K562 (cell line): ENCODE measurements at regions not wholly inside any gene's neighbourhood (a gene's known extent, or its start where the extent isn't known, plus 50 kb on each side); places are given as distances from the start of the nearest gene placed in this dataset.

ENCODE experiments used
- ATAC-seq: fragments of 200-7000 bp; cut with Tn5 transposase; 3 replicates; pipeline ENCODE4 v1.9.1; 2020; ENCODE audit warnings: moderate library complexity
- BruUV-seq: library from RNA; stranded (reverse); fragments of 400-500 nt; replicated peaks from 2 replicates; lab custom pipeline; 2021; lab: Mats Ljungman, UMichigan
- CTCF ChIA-PET: fragments of 300-600 bp; formaldehyde crosslinking; extraction: SDS; loops from one replicate; lab custom pipeline; 2021; ENCODE audit warnings: low intra/inter-chr PET ratio; lab: Yijun Ruan, JAX
- POLR2A ChIA-PET: fragments of 300-600, 350-650 bp; sonication (Branson Sonifier 250); formaldehyde crosslinking; extraction: SDS; loops from one replicate; lab custom pipeline; 2021; ENCODE audit warnings: antibody characterized with exemption, inconsistent platforms; lab: Yijun Ruan, JAX
- DNase-seq, 4 experiments: peaks; one replicate each; pipeline versions ENCODE4 v3.0.0 to v3.0.0-alpha.2; 2011 to 2018; ENCODE audit warnings: low spot score in 3 of 4, mixed read lengths in 3 of 4; ENCODE audit errors: extremely low read depth in 1 of 4
- FAIRE-seq: peaks from 2 replicates; lab custom pipeline; 2011; peaks lifted over from hg19 to GRCh38; lab: Jason Lieb, UNC
- H2AFZ ChIP-seq: 2 replicates; pipeline ENCODE4 v1.6.0; 2011; ENCODE audit warnings: low read depth, low read length, control low read depth, inconsistent platforms
- H3K27ac ChIP-seq: fragments of 200-600 bp; 3 replicates; pipeline ENCODE4 v1.8.0; 2011; ENCODE audit warnings: low read depth, mild to moderate bottlenecking, control low read depth, inconsistent platforms, low read length, moderate library complexity, mixed read lengths; ENCODE audit errors: extremely low read depth
- H3K27me3 ChIP-seq, 2 experiments: fragments of 300-600 bp in 1 of 2; 2 replicates in 1 of 2; 3 replicates in 1 of 2; pipeline versions ENCODE4 v1.6.0 to v1.8.0; 2011; ENCODE audit warnings: inconsistent platforms in 2 of 2, low read length in 2 of 2, mild to moderate bottlenecking in 1 of 2, mixed read lengths in 1 of 2, moderate library complexity in 1 of 2; ENCODE audit not compliant: control insufficient read depth in 2 of 2, insufficient read depth in 2 of 2
- H3K36me3 ChIP-seq: fragments of 300-600 bp; 3 replicates; pipeline ENCODE4 v1.8.0; 2011; ENCODE audit warnings: mild to moderate bottlenecking, low read length, inconsistent platforms; ENCODE audit not compliant: control insufficient read depth, insufficient read depth
- H3K4me1 ChIP-seq, 2 experiments: fragments of 200-600 bp in 1 of 2; replicated peaks in 1 of 2; 2 replicates in 1 of 2; 3 replicates in 1 of 2; pipeline versions ENCODE4 v1.5.1 to v1.8.0; 2011; ENCODE audit warnings: inconsistent platforms in 2 of 2, low read length in 2 of 2, mild to moderate bottlenecking in 1 of 2, mixed read lengths in 1 of 2, moderate library complexity in 1 of 2; ENCODE audit not compliant: control insufficient read depth in 2 of 2, insufficient read depth in 2 of 2
- H3K4me2 ChIP-seq: 2 replicates; pipeline ENCODE4 v1.6.1; 2011; ENCODE audit warnings: low read length, control low read depth, inconsistent platforms, mixed read lengths; ENCODE audit not compliant: insufficient read depth
- H3K4me3 ChIP-seq: fragments of 200-600 bp; sonication (generic), shearing (Covaris generic); 2 replicates; pipeline ENCODE4 v1.5.1; 2016; ENCODE audit warnings: control low read depth, inconsistent platforms
- H3K79me2 ChIP-seq: fragments of 200-600 bp; 3 replicates; pipeline ENCODE4 v1.8.0; 2011; ENCODE audit warnings: low read length, inconsistent platforms; ENCODE audit not compliant: control insufficient read depth, insufficient read depth
- H3K9ac ChIP-seq, 2 experiments: 2 replicates each; pipeline versions ENCODE4 v1.6.0 to v1.6.1; 2011; ENCODE audit warnings: low read depth in 2 of 2, low read length in 2 of 2, control low read depth in 1 of 2, inconsistent platforms in 1 of 2, mild to moderate bottlenecking in 1 of 2, mixed read lengths in 1 of 2; ENCODE audit not compliant: insufficient read depth in 1 of 2
- H3K9me1 ChIP-seq: one replicate; pipeline ENCODE4 v1.6.0; 2011; ENCODE audit warnings: inconsistent platforms, mild to moderate bottlenecking, low read length, moderate library complexity; ENCODE audit not compliant: control insufficient read depth, insufficient read depth
- H3K9me3 ChIP-seq: replicated peaks from 2 replicates; pipeline ENCODE4 v1.5.1; 2011; ENCODE audit warnings: low read depth, low read length, inconsistent platforms; ENCODE audit not compliant: control insufficient read depth, insufficient read depth
- H4K20me1 ChIP-seq: replicated peaks from 2 replicates; pipeline ENCODE4 v1.6.1; 2011; ENCODE audit warnings: low read length, inconsistent platforms, mixed read lengths; ENCODE audit not compliant: control insufficient read depth, insufficient read depth
- CHD2 ChIP-seq: IDR thresholded peaks from 2 replicates; pipeline ENCODE4 v1.6.1; 2011; ENCODE audit warnings: low read depth, low read length
- HDAC6 ChIP-seq: IDR thresholded peaks from 2 replicates; pipeline ENCODE4 v1.6.1; 2012; ENCODE audit warnings: low read depth, mild to moderate bottlenecking, control low read depth, inconsistent platforms, low read length, moderate library complexity
- MYC ChIP-seq, 2 experiments: fragments of 250-450 bp in 1 of 2; sonication (Bioruptor Pico) in 1 of 2; IDR thresholded peaks; 2 replicates each; pipeline versions ENCODE4 v1.5.1 to v1.6.1; 2012 to 2021; ENCODE audit warnings: low read depth in 2 of 2, borderline replicate concordance in 1 of 2, improper control_type of control experiment in 1 of 2, low read length in 1 of 2, mild to moderate bottlenecking in 1 of 2, moderate library complexity in 1 of 2
- ZBED1 ChIP-seq: IDR thresholded peaks from 2 replicates; pipeline ENCODE4 v1.6.1; 2014
- ZNF780A ChIP-seq: fragments of 250-450 bp; sonication (Bioruptor Pico); IDR thresholded peaks from 2 replicates; pipeline ENCODE4 v1.5.0; 2021; ENCODE audit warnings: mild to moderate bottlenecking
- WGBS: fragments of 100-300 bp; shearing (Covaris generic); methylation state at CpG from one replicate; pipeline ENCODE4 v1.1.6; 2016; ENCODE audit warnings: low coverage, mixed read lengths; ENCODE audit not compliant: insufficient coverage; ENCODE audit errors: missing lambda C conversion rate; 5-methylcytosine and 5-hydroxymethylcytosine counted together
- in situ Hi-C: fragments of 300-500 bp; cut with MboI; formaldehyde crosslinking; loops from 4 replicates; pipeline ENCODE4 v1.15.0; 2018; ENCODE audit warnings: inconsistent platforms, mixed read lengths
- intact Hi-C: fragments of 100-400 bp; cut with micrococcal nuclease; formaldehyde crosslinking; loops from 2 replicates; pipeline ENCODE4 v1.14.2; 2022
- TF ChIP-seq, protein P1 (sequence below): fragments of 250-450 bp; sonication (Bioruptor Pico); IDR thresholded peaks from 2 replicates; pipeline ENCODE4 v1.8.0; 2021; ENCODE audit warnings: moderate library complexity, mild to moderate bottlenecking, inconsistent platforms
- TF ChIP-seq, protein P2 (sequence below): fragments of 250-450 bp; sonication (Bioruptor Pico); IDR thresholded peaks from 2 replicates; pipeline ENCODE4 v1.4.0; 2020
- TF ChIP-seq, protein P3 (sequence below): fragments of 450-650 bp; formaldehyde crosslinking; IDR thresholded peaks from 2 replicates; pipeline ENCODE4 v1.4.0; 2022; ENCODE audit warnings: missing genetic modification characterization
- TF ChIP-seq, protein P4 (sequence below): sonication (generic); formaldehyde crosslinking; IDR thresholded peaks from 2 replicates; pipeline ENCODE4 v1.8.0; 2022; ENCODE audit warnings: mild to moderate bottlenecking, missing genetic modification reagents

DNA sequence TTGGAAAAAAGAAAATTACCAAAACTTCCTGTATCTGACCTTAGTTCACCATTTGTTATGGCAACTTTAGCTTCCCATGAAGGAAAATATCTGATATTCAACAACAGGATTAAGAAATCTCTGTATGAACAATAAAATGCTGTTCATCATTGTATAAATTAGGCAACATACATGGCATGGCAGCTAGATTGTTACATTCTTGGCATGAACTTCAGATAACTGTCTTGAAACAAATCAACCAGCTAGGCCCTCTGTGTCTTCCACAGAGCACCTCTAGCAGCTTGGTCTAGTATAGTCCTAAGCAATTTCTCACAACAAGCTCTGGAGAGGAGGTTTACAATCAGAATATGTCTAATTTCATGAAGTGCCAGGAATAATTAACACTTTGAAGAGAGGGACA, 105.4 kb upstream of the PCDH7 start (continued):
- no peak for TF ChIP-seq MYC (IDR thresholded peaks at IDR 0.05; ENCODE audit: low read depth, low read length)
- no peak for TF ChIP-seq MYC (CRISPR knock-in tag; IDR thresholded peaks at IDR 0.05; ENCODE audit: borderline replicate concordance, low read depth)
- no peak for TF ChIP-seq HDAC6
- TF ChIP-seq, protein P1, sequence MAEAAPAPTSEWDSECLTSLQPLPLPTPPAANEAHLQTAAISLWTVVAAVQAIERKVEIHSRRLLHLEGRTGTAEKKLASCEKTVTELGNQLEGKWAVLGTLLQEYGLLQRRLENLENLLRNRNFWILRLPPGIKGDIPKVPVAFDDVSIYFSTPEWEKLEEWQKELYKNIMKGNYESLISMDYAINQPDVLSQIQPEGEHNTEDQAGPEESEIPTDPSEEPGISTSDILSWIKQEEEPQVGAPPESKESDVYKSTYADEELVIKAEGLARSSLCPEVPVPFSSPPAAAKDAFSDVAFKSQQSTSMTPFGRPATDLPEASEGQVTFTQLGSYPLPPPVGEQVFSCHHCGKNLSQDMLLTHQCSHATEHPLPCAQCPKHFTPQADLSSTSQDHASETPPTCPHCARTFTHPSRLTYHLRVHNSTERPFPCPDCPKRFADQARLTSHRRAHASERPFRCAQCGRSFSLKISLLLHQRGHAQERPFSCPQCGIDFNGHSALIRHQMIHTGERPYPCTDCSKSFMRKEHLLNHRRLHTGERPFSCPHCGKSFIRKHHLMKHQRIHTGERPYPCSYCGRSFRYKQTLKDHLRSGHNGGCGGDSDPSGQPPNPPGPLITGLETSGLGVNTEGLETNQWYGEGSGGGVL (CRISPR knock-in tag) = no peak

DNA sequence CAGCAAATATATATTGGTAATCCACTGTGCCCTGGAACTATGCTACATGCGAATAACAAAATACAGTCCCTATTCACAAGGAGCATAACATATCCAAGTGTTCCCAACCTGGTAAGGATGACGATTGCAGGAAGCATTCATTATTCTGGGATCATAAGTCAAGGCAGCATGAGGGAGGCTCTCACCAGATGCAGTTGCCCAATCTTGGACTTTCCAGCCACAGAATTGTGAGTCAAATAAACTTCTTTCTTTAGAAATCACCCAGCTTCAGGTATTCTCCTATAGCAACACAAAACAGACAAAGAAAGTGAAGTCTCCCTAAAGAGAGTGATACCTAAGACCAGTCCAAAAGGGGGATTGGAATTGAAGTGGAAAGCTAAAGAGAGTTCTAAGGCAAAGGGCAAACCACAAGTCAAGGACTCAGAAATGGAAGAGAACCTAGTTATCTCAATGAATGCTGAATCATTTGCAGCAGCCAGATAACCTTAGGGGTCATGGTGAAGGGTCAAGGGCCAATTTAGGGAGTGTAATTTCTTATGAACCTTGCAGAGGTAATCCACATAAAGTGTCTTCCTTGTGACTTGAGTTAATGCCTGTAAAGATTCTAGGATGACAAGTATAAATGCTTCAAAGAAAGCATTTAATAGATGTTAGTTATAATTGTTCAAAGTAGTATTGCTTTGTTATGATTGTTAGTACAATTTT, 103.1 kb upstream of the PCDH7 start:
- in situ Hi-C loops (no loop called here), intact Hi-C loops (no loop called here)
- ATAC-seq (no peak), FAIRE-seq (no peak), DNase-seq (no peak)
- POLR2A ChIA-PET = no interaction called here
- Histone ChIP-seq H3K4me1 (no peaks in the 10 kb centered on the region), H4K20me1 (no peaks in the 10 kb centered on the region), H3K36me3 (no peaks in the 10 kb centered on the region), H3K9me3 (peaks cover 1% of the 10 kb centered on the region; the same call in 1 of the 2 replicates), H3K9ac (no peak overlapping the region), H3K79me2 (no peaks in the 10 kb centered on the region), H3K4me2 (no peak overlapping the region), H3K4me3 (no peak overlapping the region), H3K27me3 (no peaks in the 10 kb centered on the region), H3K27ac (no peak overlapping the region), H3K9me1 (no peaks in the 10 kb centered on the region), H2AFZ (no peak overlapping the region)
- TF ChIP-seq ZBED1 (no peak), CHD2 (no peak), ZNF780A (no peak)
- TF ChIP-seq, protein P2, sequence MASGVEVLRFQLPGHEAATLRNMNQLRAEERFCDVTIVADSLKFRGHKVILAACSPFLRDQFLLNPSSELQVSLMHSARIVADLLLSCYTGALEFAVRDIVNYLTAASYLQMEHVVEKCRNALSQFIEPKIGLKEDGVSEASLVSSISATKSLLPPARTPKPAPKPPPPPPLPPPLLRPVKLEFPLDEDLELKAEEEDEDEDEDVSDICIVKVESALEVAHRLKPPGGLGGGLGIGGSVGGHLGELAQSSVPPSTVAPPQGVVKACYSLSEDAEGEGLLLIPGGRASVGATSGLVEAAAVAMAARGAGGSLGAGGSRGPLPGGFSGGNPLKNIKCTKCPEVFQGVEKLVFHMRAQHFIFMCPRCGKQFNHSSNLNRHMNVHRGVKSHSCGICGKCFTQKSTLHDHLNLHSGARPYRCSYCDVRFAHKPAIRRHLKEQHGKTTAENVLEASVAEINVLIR = no peak
- TF ChIP-seq, protein P3, sequence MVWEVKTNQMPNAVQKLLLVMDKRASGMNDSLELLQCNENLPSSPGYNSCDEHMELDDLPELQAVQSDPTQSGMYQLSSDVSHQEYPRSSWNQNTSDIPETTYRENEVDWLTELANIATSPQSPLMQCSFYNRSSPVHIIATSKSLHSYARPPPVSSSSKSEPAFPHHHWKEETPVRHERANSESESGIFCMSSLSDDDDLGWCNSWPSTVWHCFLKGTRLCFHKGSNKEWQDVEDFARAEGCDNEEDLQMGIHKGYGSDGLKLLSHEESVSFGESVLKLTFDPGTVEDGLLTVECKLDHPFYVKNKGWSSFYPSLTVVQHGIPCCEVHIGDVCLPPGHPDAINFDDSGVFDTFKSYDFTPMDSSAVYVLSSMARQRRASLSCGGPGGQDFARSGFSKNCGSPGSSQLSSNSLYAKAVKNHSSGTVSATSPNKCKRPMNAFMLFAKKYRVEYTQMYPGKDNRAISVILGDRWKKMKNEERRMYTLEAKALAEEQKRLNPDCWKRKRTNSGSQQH (CRISPR knock-in tag) = no peak
- TF ChIP-seq, protein P4, sequence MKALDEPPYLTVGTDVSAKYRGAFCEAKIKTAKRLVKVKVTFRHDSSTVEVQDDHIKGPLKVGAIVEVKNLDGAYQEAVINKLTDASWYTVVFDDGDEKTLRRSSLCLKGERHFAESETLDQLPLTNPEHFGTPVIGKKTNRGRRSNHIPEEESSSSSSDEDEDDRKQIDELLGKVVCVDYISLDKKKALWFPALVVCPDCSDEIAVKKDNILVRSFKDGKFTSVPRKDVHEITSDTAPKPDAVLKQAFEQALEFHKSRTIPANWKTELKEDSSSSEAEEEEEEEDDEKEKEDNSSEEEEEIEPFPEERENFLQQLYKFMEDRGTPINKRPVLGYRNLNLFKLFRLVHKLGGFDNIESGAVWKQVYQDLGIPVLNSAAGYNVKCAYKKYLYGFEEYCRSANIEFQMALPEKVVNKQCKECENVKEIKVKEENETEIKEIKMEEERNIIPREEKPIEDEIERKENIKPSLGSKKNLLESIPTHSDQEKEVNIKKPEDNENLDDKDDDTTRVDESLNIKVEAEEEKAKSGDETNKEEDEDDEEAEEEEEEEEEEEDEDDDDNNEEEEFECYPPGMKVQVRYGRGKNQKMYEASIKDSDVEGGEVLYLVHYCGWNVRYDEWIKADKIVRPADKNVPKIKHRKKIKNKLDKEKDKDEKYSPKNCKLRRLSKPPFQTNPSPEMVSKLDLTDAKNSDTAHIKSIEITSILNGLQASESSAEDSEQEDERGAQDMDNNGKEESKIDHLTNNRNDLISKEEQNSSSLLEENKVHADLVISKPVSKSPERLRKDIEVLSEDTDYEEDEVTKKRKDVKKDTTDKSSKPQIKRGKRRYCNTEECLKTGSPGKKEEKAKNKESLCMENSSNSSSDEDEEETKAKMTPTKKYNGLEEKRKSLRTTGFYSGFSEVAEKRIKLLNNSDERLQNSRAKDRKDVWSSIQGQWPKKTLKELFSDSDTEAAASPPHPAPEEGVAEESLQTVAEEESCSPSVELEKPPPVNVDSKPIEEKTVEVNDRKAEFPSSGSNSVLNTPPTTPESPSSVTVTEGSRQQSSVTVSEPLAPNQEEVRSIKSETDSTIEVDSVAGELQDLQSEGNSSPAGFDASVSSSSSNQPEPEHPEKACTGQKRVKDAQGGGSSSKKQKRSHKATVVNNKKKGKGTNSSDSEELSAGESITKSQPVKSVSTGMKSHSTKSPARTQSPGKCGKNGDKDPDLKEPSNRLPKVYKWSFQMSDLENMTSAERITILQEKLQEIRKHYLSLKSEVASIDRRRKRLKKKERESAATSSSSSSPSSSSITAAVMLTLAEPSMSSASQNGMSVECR (CRISPR knock-in tag) = no peak
- no TSS peak for BruUV-seq
- 0% methylated on average over 2 of the region's 2 CpGs for WGBS
- CTCF ChIA-PET = no interaction called here
